ENCODE measurements at regions not wholly inside any gene's neighbourhood (a gene's known extent, or its start where the extent isn't known, plus 50 kb on each side); places are given as distances from the start of the nearest gene placed in this dataset.

- no peak overlapping the region for H3K27ac Mint-ChIP-seq (ENCODE audit: unreplicated experiment)
- DNase-seq (ENCODE audit: low spot score): no peak
- H3K4me1 Mint-ChIP-seq (ENCODE audit: unreplicated experiment): no peaks in the 10 kb centered on the region
- TF ChIP-seq CTCF (IDR thresholded peaks at IDR 0.05; ENCODE audit: unreplicated experiment): no peak
- H3K36me3 Mint-ChIP-seq (ENCODE audit: low read depth, unreplicated experiment): no peaks in the 10 kb centered on the region
- peaks cover 4% of the 10 kb centered on the region for H3K27me3 Mint-ChIP-seq (ENCODE audit: unreplicated experiment)
- H3K9me3 Mint-ChIP-seq (ENCODE audit: unreplicated experiment): no peaks in the 10 kb centered on the region
- H3K4me3 Mint-ChIP-seq (ENCODE audit: unreplicated experiment): no peak overlapping the region
These were observed 561.9 kb upstream of the DCC start for GRCh38 chr18:51778115-51778514.

DNA sequence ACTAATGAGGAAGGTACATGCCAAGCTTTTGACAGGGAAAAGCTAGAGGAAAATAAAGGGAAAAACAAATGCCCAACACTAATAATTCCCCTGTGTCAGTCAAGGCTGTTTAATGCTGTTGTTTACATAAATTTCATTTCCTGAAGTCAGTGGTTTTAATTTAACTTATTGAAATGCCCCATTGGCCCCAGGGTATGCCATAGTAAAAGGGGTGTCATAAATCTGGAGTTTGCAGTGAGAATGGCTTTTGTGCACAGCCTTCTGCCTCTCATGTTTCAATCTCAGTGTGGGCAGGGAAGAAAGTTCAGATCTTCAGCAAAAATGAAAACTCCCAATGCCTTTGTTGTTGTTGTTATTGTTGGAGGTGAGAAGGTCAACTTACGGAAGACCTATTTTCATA, 550.1 kb upstream of the DCC start:
- H3K4me3 Mint-ChIP-seq (ENCODE audit: unreplicated experiment): no peak overlapping the region

GRCh38 chr18:51801514-51801913, 538.5 kb upstream of the DCC start:
- Mint-ChIP-seq H3K9me3 (ENCODE audit: unreplicated experiment) (no peaks in the 10 kb centered on the region), H3K4me1 (ENCODE audit: unreplicated experiment) (no peaks in the 10 kb centered on the region), H3K27ac (ENCODE audit: unreplicated experiment) (no peak overlapping the region), H3K4me3 (ENCODE audit: unreplicated experiment) (no peak overlapping the region), H3K27me3 (ENCODE audit: unreplicated experiment) (no peaks in the 10 kb centered on the region), H3K36me3 (ENCODE audit: low read depth, unreplicated experiment) (no peaks in the 10 kb centered on the region)
- DNase-seq (ENCODE audit: low spot score): no peak
- no peak for TF ChIP-seq CTCF (IDR thresholded peaks at IDR 0.05; ENCODE audit: unreplicated experiment)

More for the DNA sequence above, 550.1 kb upstream of the DCC start:
- DNase-seq (ENCODE audit: low spot score): no peak
- Mint-ChIP-seq H3K27ac (ENCODE audit: unreplicated experiment) (no peak overlapping the region), H3K27me3 (ENCODE audit: unreplicated experiment) (peaks cover 2% of the 10 kb centered on the region), H3K4me1 (ENCODE audit: unreplicated experiment) (no peaks in the 10 kb centered on the region), H3K9me3 (ENCODE audit: unreplicated experiment) (no peaks in the 10 kb centered on the region), H3K36me3 (ENCODE audit: low read depth, unreplicated experiment) (no peaks in the 10 kb centered on the region)
- TF ChIP-seq CTCF (IDR thresholded peaks at IDR 0.05; ENCODE audit: unreplicated experiment): no peak

GRCh38 chr18:51802569-51803428, 537.2 kb upstream of the DCC start:
- H3K27me3 Mint-ChIP-seq (ENCODE audit: unreplicated experiment): no peaks in the 10 kb centered on the region
- no peak for DNase-seq (ENCODE audit: low spot score)
- H3K27ac Mint-ChIP-seq (ENCODE audit: unreplicated experiment): no peak overlapping the region
- no peaks in the 10 kb centered on the region for H3K4me1 Mint-ChIP-seq (ENCODE audit: unreplicated experiment)
- no peaks in the 10 kb centered on the region for H3K36me3 Mint-ChIP-seq (ENCODE audit: low read depth, unreplicated experiment)
- H3K4me3 Mint-ChIP-seq (ENCODE audit: unreplicated experiment): no peak overlapping the region
- no peaks in the 10 kb centered on the region for H3K9me3 Mint-ChIP-seq (ENCODE audit: unreplicated experiment)
- no peak for TF ChIP-seq CTCF (IDR thresholded peaks at IDR 0.05; ENCODE audit: unreplicated experiment)

GRCh38 chr18:51807336-51807735, 532.7 kb upstream of the DCC start:
- Mint-ChIP-seq H3K4me1 (ENCODE audit: unreplicated experiment) (no peaks in the 10 kb centered on the region), H3K36me3 (ENCODE audit: low read depth, unreplicated experiment) (no peaks in the 10 kb centered on the region), H3K27ac (ENCODE audit: unreplicated experiment) (no peak overlapping the region), H3K4me3 (ENCODE audit: unreplicated experiment) (no peak overlapping the region), H3K27me3 (ENCODE audit: unreplicated experiment) (no peaks in the 10 kb centered on the region), H3K9me3 (ENCODE audit: unreplicated experiment) (no peaks in the 10 kb centered on the region)
- no peak for TF ChIP-seq CTCF (IDR thresholded peaks at IDR 0.05; ENCODE audit: unreplicated experiment)
- no peak for DNase-seq (ENCODE audit: low spot score)

All from endothelial cell (in vitro differentiated cells).